ENCODE measurements at regions not wholly inside any gene's neighbourhood (a gene's known extent, or its start where the extent isn't known, plus 50 kb on each side); places are given as distances from the start of the nearest gene placed in this dataset.
"Not testable (repeated sequence)": the region's sequence is repeated elsewhere in the genome, so short reads cannot be mapped to it uniquely, and the experiment has no call there.

DNA sequence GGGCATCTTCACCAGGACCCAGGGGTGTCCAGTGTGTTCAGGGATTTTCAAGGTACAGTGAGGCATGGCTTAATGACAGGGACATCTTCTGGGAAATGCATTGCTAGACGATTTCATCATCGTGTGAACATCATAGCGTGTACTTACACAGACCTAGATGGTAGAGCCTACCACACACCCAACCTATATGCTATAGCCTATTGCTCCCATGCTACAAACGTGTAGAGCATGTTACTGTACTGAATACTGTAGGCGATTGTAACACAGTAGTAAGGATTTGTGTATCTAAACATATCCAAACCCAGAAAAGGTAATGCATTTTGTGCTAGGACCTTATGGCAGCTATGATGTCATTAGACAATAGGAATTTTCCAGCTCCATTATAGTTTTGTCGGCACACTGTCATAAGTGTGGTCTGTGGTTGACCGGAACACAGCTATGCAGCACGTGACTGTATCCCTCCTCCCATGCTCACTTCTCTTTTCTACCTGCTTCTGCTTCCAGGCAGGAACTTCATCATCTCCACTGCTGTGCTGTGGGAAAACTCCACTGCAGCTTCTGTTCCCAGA lies 416.2 kb upstream of the NFE2L3 start:
- intact Hi-C loops (cut with DNase I), result no loop called here
- 62% methylated on average over 7 of the region's 8 CpGs for WGBS (ENCODE audit: insufficient coverage, low coverage, low lambda C conversion rate, missing lambda C conversion rate)
- ATAC-seq, result no peak

DNA sequence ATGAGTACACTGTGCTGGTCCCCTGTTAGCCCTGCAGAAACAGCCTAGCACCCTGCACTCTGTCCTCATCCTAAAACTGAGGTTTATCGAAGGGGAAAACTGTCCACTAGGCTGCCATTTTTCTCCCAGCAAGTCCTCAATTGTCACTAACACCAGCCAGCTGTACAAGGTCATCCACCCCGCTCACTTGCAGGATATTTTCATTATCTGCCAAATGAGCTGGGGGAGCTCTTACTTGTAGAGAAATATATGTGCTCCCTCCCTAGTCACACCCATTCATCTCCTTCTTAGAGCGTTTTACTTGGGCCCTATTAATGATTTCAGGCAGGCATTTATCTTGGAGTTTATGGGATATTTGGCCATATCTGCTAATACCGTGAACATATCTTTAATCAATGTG lies 413.5 kb upstream of the NFE2L3 start:
- H3K4me1 ChIP-seq, result no peaks in the 10 kb centered on the region
- ATAC-seq (no peak), DNase-seq (no peak)
- no peak overlapping the region for H3K27ac ChIP-seq
- no peaks in the 10 kb centered on the region for H3K36me3 ChIP-seq
- intact Hi-C loops (cut with DNase I), result no loop called here
- 74% methylated on average over 3 of the region's 4 CpGs for WGBS (ENCODE audit: insufficient coverage, low coverage, low lambda C conversion rate, missing lambda C conversion rate)
- TF ChIP-seq, protein P1, sequence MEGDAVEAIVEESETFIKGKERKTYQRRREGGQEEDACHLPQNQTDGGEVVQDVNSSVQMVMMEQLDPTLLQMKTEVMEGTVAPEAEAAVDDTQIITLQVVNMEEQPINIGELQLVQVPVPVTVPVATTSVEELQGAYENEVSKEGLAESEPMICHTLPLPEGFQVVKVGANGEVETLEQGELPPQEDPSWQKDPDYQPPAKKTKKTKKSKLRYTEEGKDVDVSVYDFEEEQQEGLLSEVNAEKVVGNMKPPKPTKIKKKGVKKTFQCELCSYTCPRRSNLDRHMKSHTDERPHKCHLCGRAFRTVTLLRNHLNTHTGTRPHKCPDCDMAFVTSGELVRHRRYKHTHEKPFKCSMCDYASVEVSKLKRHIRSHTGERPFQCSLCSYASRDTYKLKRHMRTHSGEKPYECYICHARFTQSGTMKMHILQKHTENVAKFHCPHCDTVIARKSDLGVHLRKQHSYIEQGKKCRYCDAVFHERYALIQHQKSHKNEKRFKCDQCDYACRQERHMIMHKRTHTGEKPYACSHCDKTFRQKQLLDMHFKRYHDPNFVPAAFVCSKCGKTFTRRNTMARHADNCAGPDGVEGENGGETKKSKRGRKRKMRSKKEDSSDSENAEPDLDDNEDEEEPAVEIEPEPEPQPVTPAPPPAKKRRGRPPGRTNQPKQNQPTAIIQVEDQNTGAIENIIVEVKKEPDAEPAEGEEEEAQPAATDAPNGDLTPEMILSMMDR (IDR thresholded peaks at IDR 0.05), result no peak
- TF ChIP-seq POLR2A (IDR thresholded peaks at IDR 0.05), result no peak
- H3K27me3 ChIP-seq, result no peaks in the 10 kb centered on the region
- no peak overlapping the region for H3K4me3 ChIP-seq
- no peaks in the 10 kb centered on the region for H3K9me3 ChIP-seq

More for the DNA sequence above, 416.2 kb upstream of the NFE2L3 start:
- H3K36me3 ChIP-seq, result no peaks in the 10 kb centered on the region
- no peaks in the 10 kb centered on the region for H3K27me3 ChIP-seq
- H3K4me1 ChIP-seq, result no peaks in the 10 kb centered on the region
- H3K27ac ChIP-seq, result no peak overlapping the region
- no peak for DNase-seq
- TF ChIP-seq POLR2A (IDR thresholded peaks at IDR 0.05), result no peak
- TF ChIP-seq, protein P1 (IDR thresholded peaks at IDR 0.05), result no peak
- H3K9me3 ChIP-seq, result no peaks in the 10 kb centered on the region
- H3K4me3 ChIP-seq, result no peak overlapping the region

DNA sequence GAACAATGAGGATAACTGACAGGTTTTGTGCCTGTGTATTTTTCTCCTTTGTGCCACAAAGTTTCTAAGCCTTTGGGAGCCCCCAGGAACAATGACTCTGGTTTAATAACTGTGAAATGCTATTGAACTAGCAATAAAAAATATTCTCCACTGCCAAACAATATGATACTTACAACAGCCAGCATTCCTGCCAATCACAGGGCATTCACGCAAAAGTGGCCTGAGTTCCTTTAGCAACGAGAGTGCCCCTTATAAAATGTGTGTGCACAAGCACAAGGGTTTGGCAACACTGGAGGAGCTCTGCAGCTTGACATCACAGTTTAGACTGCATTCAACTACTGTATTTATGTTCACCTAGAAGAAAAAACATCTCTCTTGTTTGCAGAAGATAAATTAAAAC lies 412.9 kb upstream of the NFE2L3 start:
- Histone ChIP-seq H3K36me3 (no peaks in the 10 kb centered on the region), H3K4me3 (no peak overlapping the region), H3K27me3 (no peaks in the 10 kb centered on the region), H3K9me3 (no peaks in the 10 kb centered on the region), H3K27ac (no peak overlapping the region), H3K4me1 (no peaks in the 10 kb centered on the region)
- intact Hi-C loops (cut with DNase I), result no loop called here
- TF ChIP-seq, protein P1 (IDR thresholded peaks at IDR 0.05), result no peak
- TF ChIP-seq POLR2A (IDR thresholded peaks at IDR 0.05), result no peak
- 71% methylated on average over 2 of the region's 2 CpGs for WGBS (ENCODE audit: insufficient coverage, low coverage, low lambda C conversion rate, missing lambda C conversion rate)
- DNase-seq (no peak), ATAC-seq (no peak)

DNA sequence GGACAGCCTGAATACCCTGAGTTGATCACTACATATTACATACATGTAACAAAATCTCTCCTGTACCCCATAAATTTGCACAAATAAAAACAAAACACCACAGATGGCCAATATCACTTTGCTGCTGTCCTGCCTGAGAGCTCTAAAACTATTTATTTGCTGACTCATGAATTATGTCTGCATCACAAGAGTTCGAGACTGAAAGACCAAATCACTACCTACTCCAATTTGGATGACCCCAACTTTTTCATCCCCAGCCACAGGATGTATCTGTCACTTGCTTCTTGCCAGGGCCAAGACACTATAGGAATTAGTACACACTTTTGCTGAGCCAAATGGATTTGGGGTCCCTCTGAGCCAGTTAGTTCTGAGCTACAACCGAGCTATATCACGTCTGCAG lies 409.7 kb upstream of the NFE2L3 start:
- H3K36me3 ChIP-seq, result no peaks in the 10 kb centered on the region
- H3K9me3 ChIP-seq, result no peaks in the 10 kb centered on the region
- ATAC-seq (no peak), DNase-seq (no peak)
- TF ChIP-seq, protein P1 (IDR thresholded peaks at IDR 0.05), result no peak
- TF ChIP-seq POLR2A (IDR thresholded peaks at IDR 0.05), result no peak
- H3K27ac ChIP-seq, result no peak overlapping the region
- H3K4me3 ChIP-seq, result no peak overlapping the region
- intact Hi-C loops (cut with DNase I), result no loop called here
- H3K4me1 ChIP-seq, result no peaks in the 10 kb centered on the region
- no peaks in the 10 kb centered on the region for H3K27me3 ChIP-seq
- 53% methylated on average over 3 of the region's 3 CpGs for WGBS (ENCODE audit: insufficient coverage, low coverage, low lambda C conversion rate, missing lambda C conversion rate)

DNA sequence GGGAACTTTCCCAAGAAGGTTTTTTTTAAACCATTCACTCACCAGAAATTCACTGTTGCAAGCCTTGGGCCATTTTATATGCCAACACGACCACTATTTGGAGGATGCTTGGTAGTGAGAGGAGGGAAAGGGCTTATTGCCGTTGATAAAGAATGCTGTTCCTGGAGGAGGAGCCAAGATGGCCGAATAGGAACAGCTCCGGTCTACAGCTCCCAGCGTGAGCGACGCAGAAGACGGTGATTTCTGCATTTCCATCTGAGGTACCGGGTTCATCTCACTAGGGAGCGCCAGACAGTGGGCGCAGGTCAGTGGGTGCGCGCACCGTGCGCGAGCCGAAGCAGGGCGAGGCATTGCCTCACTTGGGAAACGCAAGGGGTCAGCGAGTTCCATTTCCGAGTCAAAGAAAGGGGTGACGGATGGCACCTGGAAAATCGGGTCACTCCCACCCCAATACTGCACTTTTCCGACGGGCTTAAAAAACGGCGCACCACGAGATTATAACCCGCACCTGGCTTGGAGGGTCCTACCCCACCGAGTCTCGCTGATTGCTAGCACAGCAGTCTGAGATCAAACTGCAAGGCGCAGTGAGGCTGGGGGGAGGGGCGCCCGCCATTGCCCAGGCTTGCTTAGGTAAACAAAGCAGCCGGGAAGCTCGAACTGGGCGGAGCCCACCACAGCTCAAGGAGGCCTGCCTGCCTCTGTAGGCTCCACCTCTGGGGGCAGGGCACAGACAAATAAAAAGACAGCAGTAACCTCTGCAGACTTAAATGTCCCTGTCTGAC lies 408.1 kb upstream of the NFE2L3 start:
- H3K27ac ChIP-seq; H3K4me1 ChIP-seq; H3K4me3 ChIP-seq; H3K36me3 ChIP-seq; ATAC-seq; intact Hi-C loops (cut with DNase I); DNase-seq; H3K27me3 ChIP-seq; H3K9me3 ChIP-seq: not testable (repeated sequence)
- WGBS (ENCODE audit: insufficient coverage, low coverage, low lambda C conversion rate, missing lambda C conversion rate), result 57% methylated on average over 1 of the region's 37 CpGs
